ENCODE measurements at regions not wholly inside any gene's neighbourhood (a gene's known extent, or its start where the extent isn't known, plus 50 kb on each side); places are given as distances from the start of the nearest gene placed in this dataset.

- Histone ChIP-seq H3K4me3 (ENCODE audit: low read depth, low read length) (no peak overlapping the region), H3K36me3 (ENCODE audit: control insufficient read depth, insufficient read depth, low read length) (no peaks in the 10 kb centered on the region), H3K27me3 (ENCODE audit: control insufficient read depth, insufficient read depth, low read length) (no peaks in the 10 kb centered on the region)
- TF ChIP-seq CTCF (IDR thresholded peaks at IDR 0.05; ENCODE audit: insufficient read depth, low read depth, low read length): no peak
- ChIA-PET CTCF (interaction anchor here (0.6 kb wide), 1 partner anchor 38 kb away, joined by 4 read pairs; no protein-coding TSS in a partner anchor), POLR2A (no interaction called here)
- DNase-seq (ENCODE audit: low read depth): peak; percentile 41
These were observed 212.1 kb downstream of the CHIC2 start for GRCh38 chr4:53852343-53852742.

DNA sequence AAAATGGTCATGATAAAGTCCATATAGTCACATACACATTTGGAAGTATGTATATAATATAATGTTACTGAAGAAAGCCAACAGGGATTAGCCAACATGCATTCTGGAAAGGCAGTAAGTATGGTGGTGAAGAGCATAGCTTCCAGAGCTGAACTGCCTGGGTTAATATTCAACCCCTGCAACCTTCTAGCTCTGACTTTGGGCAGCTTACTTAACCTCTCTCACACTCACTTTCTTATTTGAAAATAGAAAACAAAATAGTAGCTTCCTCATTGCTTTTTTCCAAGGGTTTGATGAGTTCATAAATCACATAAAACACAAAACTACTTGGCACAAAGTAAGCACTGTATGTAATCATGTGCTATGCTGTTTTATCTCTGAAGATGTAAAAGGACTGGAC, 216.4 kb downstream of the CHIC2 start:
- Histone ChIP-seq H3K4me3 (ENCODE audit: low read depth, low read length) (no peak overlapping the region), H3K36me3 (ENCODE audit: control insufficient read depth, insufficient read depth, low read length) (no peaks in the 10 kb centered on the region), H3K27me3 (ENCODE audit: control insufficient read depth, insufficient read depth, low read length) (no peaks in the 10 kb centered on the region)
- ChIA-PET POLR2A (no interaction called here), CTCF (interaction anchor here (0.7 to 1.3 kb wide), 2 partner anchors 14 to 15 kb away, joined by 3 read pairs; no protein-coding TSS in a partner anchor)
- no peak for TF ChIP-seq CTCF (IDR thresholded peaks at IDR 0.05; ENCODE audit: insufficient read depth, low read depth, low read length)
- DNase-seq (ENCODE audit: low read depth): no peak

GRCh38 chr4:53844551-53844950, 219.9 kb downstream of the CHIC2 start:
- CTCF ChIA-PET: no interaction called here
- no peak for TF ChIP-seq CTCF (IDR thresholded peaks at IDR 0.05; ENCODE audit: insufficient read depth, low read depth, low read length)
- POLR2A ChIA-PET: no interaction called here

DNA sequence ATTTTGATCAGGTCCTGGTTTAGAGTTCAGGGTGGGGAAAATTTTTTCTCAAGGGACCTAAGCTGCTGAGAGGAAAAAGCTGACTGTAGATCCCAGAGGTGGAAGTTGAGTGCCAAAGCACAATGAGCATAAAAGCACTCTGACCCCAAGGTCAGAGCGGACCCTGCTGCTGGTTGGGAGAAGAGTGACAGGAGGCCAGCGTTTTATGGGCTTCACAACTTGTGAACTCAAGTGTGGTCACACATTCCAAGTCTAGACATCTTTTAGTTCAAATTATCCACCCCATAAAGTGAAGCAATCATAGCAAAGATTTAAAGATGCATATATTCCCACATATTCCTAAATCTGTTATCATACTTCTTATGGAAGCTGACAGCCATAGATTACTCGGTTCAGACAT, 220.3 kb downstream of the CHIC2 start:
- no peak for TF ChIP-seq CTCF (IDR thresholded peaks at IDR 0.05; ENCODE audit: insufficient read depth, low read depth, low read length)
- Histone ChIP-seq H3K36me3 (ENCODE audit: control insufficient read depth, insufficient read depth, low read length) (no peaks in the 10 kb centered on the region), H3K27me3 (ENCODE audit: control insufficient read depth, insufficient read depth, low read length) (no peaks in the 10 kb centered on the region), H3K4me3 (ENCODE audit: low read depth, low read length) (no peak overlapping the region)
- no peak for DNase-seq (ENCODE audit: low read depth)
- ChIA-PET POLR2A (no interaction called here), CTCF (no interaction called here)

More at GRCh38 chr4:53844551-53844950, 219.9 kb downstream of the CHIC2 start:
- no peak for DNase-seq (ENCODE audit: low read depth)
- Histone ChIP-seq H3K27me3 (ENCODE audit: control insufficient read depth, insufficient read depth, low read length) (no peaks in the 10 kb centered on the region), H3K4me3 (ENCODE audit: low read depth, low read length) (no peak overlapping the region), H3K36me3 (ENCODE audit: control insufficient read depth, insufficient read depth, low read length) (no peaks in the 10 kb centered on the region)

GRCh38 chr4:53841711-53842110, 222.7 kb downstream of the CHIC2 start:
- Histone ChIP-seq H3K27me3 (ENCODE audit: control insufficient read depth, insufficient read depth, low read length) (no peaks in the 10 kb centered on the region), H3K36me3 (ENCODE audit: control insufficient read depth, insufficient read depth, low read length) (no peaks in the 10 kb centered on the region), H3K4me3 (ENCODE audit: low read depth, low read length) (no peak overlapping the region)
- CTCF ChIA-PET: no interaction called here
- POLR2A ChIA-PET: no interaction called here
- DNase-seq (ENCODE audit: low read depth): no peak
- no peak for TF ChIP-seq CTCF (IDR thresholded peaks at IDR 0.05; ENCODE audit: insufficient read depth, low read depth, low read length)
